GM12873 (cell line): ENCODE measurements at regions not wholly inside any gene's neighbourhood (a gene's known extent, or its start where the extent isn't known, plus 50 kb on each side); places are given as distances from the start of the nearest gene placed in this dataset.

Experiments used
- TF ChIP-seq, protein P1 (sequence below): IDR thresholded peaks from 2 replicates; pipeline ENCODE4 v1.5.1; 2012; ENCODE audit warnings: low read depth, mild to moderate bottlenecking, moderate library complexity, low read length, control low read depth; ENCODE audit not compliant: insufficient read depth; ENCODE audit errors: missing control alignments

- TF ChIP-seq, protein P1, sequence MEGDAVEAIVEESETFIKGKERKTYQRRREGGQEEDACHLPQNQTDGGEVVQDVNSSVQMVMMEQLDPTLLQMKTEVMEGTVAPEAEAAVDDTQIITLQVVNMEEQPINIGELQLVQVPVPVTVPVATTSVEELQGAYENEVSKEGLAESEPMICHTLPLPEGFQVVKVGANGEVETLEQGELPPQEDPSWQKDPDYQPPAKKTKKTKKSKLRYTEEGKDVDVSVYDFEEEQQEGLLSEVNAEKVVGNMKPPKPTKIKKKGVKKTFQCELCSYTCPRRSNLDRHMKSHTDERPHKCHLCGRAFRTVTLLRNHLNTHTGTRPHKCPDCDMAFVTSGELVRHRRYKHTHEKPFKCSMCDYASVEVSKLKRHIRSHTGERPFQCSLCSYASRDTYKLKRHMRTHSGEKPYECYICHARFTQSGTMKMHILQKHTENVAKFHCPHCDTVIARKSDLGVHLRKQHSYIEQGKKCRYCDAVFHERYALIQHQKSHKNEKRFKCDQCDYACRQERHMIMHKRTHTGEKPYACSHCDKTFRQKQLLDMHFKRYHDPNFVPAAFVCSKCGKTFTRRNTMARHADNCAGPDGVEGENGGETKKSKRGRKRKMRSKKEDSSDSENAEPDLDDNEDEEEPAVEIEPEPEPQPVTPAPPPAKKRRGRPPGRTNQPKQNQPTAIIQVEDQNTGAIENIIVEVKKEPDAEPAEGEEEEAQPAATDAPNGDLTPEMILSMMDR, result no peak
Measured at GRCh38 chr14:37753459-37753858, 158.0 kb downstream of the TTC6 start.

DNA sequence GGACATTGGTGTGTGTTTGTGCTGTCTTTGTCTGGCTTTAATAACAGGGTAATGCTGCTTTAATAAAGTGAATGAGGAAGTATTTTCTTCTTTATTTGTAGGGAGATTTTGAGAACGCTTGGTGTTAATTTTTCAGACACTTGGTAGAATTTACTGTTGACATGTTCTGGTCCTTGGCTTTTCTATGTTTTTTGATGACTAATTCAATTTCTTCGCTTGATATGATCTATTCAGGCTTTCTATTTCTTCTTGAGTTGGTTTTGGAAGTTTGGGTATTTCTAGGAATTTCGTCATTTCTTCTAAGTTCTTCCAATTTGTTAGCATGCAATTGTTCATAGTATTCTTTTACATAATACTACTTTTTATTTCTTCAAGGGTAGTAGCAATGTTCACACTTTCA is 167.8 kb downstream of the TTC6 start:
- TF ChIP-seq, protein P1, result no peak

DNA sequence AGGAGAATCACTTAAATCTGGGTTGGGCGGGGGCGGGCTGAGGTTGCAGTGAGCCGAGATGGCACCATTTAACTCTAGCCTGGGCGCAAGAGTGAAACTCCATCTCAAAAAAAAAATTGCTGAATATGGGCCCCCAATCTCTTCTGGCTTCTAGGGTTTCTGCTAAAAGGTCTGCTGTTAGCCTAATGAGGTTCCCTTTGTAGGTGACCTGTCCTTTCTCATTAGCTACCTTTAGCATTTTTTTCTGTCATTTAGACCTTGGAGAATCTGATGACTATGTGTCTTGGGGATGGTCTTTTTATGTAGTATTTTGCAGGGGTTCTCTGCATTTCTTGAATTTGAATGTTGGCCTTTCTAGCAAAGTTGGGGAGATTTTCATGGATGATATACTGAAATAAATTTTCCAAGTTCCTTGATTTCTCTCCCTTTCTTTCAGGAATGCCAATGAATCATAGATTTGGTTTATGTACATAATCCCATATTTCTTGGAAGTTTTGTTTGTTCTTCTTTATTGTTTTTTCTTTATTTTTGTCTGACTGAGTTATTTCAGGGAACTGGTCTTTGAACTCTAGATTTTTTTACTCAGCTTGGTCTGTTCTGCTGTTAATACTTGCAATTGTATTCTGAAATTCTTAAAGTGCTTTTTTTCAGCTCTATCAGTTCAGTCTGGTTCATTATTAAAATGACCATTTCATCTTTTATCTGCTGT is 181.5 kb downstream of the TTC6 start:
- TF ChIP-seq, protein P1, result no peak

- TF ChIP-seq, protein P1, result no peak
Measured at GRCh38 chr14:37778135-37778943, 182.9 kb downstream of the TTC6 start.

- TF ChIP-seq, protein P1, result no peak
Measured at GRCh38 chr14:37779480-37779879, 184.1 kb downstream of the TTC6 start.

GRCh38 chr14:37787879-37788494 is 192.6 kb downstream of the TTC6 start:
- TF ChIP-seq, protein P1, result no peak
